ENCODE measurements at regions not wholly inside any gene's neighbourhood (a gene's known extent, or its start where the extent isn't known, plus 50 kb on each side); places are given as distances from the start of the nearest gene placed in this dataset.

DNA sequence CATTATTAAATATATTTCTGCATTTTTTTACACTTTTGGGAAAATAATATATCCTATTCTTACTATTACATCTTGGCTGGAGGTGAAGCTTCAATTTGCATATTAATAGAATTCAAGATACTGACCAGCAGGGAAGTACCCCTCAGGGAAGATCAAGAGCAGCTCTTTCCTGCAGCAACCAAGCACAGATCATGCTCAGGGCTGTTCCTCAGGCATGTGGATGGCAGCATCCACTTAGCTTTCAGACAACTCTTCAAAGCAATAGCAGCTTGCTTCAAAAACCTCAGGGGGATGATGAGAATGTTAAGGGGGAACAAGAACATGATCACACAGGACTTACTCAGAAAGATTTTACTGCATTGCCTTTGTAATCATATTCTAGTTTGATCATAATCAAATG, 731.8 kb downstream of the SEMA5A start:
- RAD21 ChIA-PET (ENCODE audit: low non-redundant PET in 1 of 2, low total read pairs in 2 of 2, uncharacterized antibody in 2 of 2, unreplicated experiment in 2 of 2), result no interaction called here
- Histone ChIP-seq H3K27ac (ENCODE audit: low read depth, low read length) (no peak overlapping the region), H3K4me2 (ENCODE audit: low read length) (no peak overlapping the region), H3K79me2 (ENCODE audit: insufficient read depth, low read length) (no peaks in the 10 kb centered on the region), H3K4me3 (replicated peaks in 1 of 2; ENCODE audit: low read depth in 1 of 2, low read length in 2 of 2) (no peak overlapping the region), H4K20me1 (ENCODE audit: insufficient read depth) (no peaks in the 10 kb centered on the region), H3K9me3 (ENCODE audit: control insufficient read depth in 1 of 2, insufficient read depth in 1 of 2, low read depth in 1 of 2, low read length in 2 of 2) (peaks cover 9 to 12% of the 10 kb centered on the region in 2 experiments; a peak in 2 of 4 replicates), H3K36me3 (ENCODE audit: control insufficient read depth in 1 of 2, insufficient read depth in 2 of 2, low read length in 2 of 2) (no peaks in the 10 kb centered on the region), H3K9ac (ENCODE audit: low read length) (no peak overlapping the region), H3K27me3 (ENCODE audit: insufficient read depth, low read length) (no peaks in the 10 kb centered on the region), H2AFZ (ENCODE audit: low read depth, low read length, poor library complexity, severe bottlenecking) (no peak overlapping the region), H3K9me2 (ENCODE audit: insufficient read depth) (no peaks in the 10 kb centered on the region), H3K4me1 (ENCODE audit: control insufficient read depth in 1 of 2, insufficient read depth in 2 of 2, low read length in 2 of 2) (no peaks in the 10 kb centered on the region)
- intact Hi-C loops (cut with micrococcal nuclease), result no loop called here
- no TSS peak for BruUV-seq (replicated peaks)
- TF ChIP-seq ZFX (IDR thresholded peaks at IDR 0.05) (no peak), EGR1 (IDR thresholded peaks at IDR 0.05; ENCODE audit: low read depth) (no peak), SP1 (IDR thresholded peaks at IDR 0.05; ENCODE audit: low read depth) (no peak), ZNF274 (IDR thresholded peaks at IDR 0.05; ENCODE audit: low read depth, low read length) (no peak), YY1 (IDR thresholded peaks at IDR 0.05; ENCODE audit: extremely low read depth, insufficient replicate concordance, low read depth, low read length) (no peak), ATF3 (IDR thresholded peaks at IDR 0.05) (no peak), FOSL1 (IDR thresholded peaks at IDR 0.05; ENCODE audit: low read depth) (no peak), EZH2 (IDR thresholded peaks at IDR 0.05) (no peak), SRF (IDR thresholded peaks at IDR 0.05; ENCODE audit: low read depth) (no peak), POLR2A (IDR thresholded peaks at IDR 0.05; ENCODE audit: borderline replicate concordance, extremely low read depth, insufficient read depth, insufficient read length) (no peak), POLR2AphosphoS5 (IDR thresholded peaks at IDR 0.05; ENCODE audit: low read depth, low read length) (no peak), EZH2phosphoT487 (IDR thresholded peaks at IDR 0.05; ENCODE audit: borderline replicate concordance) (no peak), CEBPB (IDR thresholded peaks at IDR 0.05; ENCODE audit: low read depth) (no peak)
- TF ChIP-seq, protein P1, sequence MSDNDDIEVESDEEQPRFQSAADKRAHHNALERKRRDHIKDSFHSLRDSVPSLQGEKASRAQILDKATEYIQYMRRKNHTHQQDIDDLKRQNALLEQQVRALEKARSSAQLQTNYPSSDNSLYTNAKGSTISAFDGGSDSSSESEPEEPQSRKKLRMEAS (IDR thresholded peaks at IDR 0.05), result no peak
- TF ChIP-seq, protein P2, sequence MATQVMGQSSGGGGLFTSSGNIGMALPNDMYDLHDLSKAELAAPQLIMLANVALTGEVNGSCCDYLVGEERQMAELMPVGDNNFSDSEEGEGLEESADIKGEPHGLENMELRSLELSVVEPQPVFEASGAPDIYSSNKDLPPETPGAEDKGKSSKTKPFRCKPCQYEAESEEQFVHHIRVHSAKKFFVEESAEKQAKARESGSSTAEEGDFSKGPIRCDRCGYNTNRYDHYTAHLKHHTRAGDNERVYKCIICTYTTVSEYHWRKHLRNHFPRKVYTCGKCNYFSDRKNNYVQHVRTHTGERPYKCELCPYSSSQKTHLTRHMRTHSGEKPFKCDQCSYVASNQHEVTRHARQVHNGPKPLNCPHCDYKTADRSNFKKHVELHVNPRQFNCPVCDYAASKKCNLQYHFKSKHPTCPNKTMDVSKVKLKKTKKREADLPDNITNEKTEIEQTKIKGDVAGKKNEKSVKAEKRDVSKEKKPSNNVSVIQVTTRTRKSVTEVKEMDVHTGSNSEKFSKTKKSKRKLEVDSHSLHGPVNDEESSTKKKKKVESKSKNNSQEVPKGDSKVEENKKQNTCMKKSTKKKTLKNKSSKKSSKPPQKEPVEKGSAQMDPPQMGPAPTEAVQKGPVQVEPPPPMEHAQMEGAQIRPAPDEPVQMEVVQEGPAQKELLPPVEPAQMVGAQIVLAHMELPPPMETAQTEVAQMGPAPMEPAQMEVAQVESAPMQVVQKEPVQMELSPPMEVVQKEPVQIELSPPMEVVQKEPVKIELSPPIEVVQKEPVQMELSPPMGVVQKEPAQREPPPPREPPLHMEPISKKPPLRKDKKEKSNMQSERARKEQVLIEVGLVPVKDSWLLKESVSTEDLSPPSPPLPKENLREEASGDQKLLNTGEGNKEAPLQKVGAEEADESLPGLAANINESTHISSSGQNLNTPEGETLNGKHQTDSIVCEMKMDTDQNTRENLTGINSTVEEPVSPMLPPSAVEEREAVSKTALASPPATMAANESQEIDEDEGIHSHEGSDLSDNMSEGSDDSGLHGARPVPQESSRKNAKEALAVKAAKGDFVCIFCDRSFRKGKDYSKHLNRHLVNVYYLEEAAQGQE (IDR thresholded peaks at IDR 0.05; ENCODE audit: low read depth), result no peak
- DNase-seq (ENCODE audit: low read depth, low spot score) (no peak), ATAC-seq (no peak)
- CTCF ChIA-PET, result no interaction called here
- POLR2A ChIA-PET, result no interaction called here
